ENCODE measurements at regions not wholly inside any gene's neighbourhood (a gene's known extent, or its start where the extent isn't known, plus 50 kb on each side); places are given as distances from the start of the nearest gene placed in this dataset.

DNA sequence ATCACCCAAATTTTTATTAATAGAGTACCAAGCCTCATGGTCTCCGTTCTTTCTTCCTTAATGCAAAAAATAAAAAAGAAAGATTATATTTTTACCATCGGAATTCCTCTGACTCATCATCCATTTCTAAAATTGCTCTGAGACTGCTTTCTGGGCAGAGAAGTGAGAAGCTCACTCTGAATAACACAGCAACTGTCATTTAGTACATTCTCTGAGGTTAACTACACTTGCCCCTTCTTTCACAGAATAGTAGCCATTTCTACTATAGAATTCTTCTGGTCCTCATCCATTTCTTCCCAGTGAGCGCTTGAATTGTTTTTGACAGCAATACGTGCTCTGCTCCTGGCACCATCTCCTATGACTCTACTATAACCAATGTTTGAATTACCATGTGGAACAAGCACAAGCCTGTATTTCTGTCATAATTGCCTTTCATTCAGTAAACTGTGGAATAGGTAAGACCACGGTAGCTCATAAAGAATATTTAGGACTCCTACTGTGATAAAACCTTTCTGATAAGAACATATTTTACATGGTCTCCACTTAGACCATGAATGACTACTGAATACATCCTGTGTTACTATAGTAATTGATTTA is 435.5 kb upstream of the NRSN1 start:
- no TSS peak for BruUV-seq (replicated peaks)
- CTCF ChIA-PET: no interaction called here

GRCh38 chr6:23692184-23692583 is 433.8 kb upstream of the NRSN1 start:
- no peak overlapping the region for H2AFZ ChIP-seq (ENCODE audit: low read depth, low read length, poor library complexity, severe bottlenecking)
- H3K9ac ChIP-seq (ENCODE audit: low read length): no peak overlapping the region
- POLR2A ChIA-PET: no interaction called here
- DNase-seq (ENCODE audit: low read depth, low spot score): no peak
- H3K4me3 ChIP-seq (replicated peaks in 1 of 2; ENCODE audit: low read depth in 1 of 2, low read length in 2 of 2): no peak overlapping the region
- no peaks in the 10 kb centered on the region for H3K27me3 ChIP-seq (ENCODE audit: insufficient read depth, low read length)
- no peaks in the 10 kb centered on the region for H3K36me3 ChIP-seq (ENCODE audit: control insufficient read depth in 1 of 2, insufficient read depth in 2 of 2, low read length in 2 of 2)
- no peaks in the 10 kb centered on the region for H3K9me2 ChIP-seq (ENCODE audit: insufficient read depth)
- no peak overlapping the region for H3K27ac ChIP-seq (ENCODE audit: low read depth, low read length)
- H3K79me2 ChIP-seq (ENCODE audit: insufficient read depth, low read length): no peaks in the 10 kb centered on the region
- no peaks in the 10 kb centered on the region for H4K20me1 ChIP-seq (ENCODE audit: insufficient read depth)
- intact Hi-C loops (cut with micrococcal nuclease): no loop called here
- H3K4me1 ChIP-seq (ENCODE audit: control insufficient read depth in 1 of 2, insufficient read depth in 2 of 2, low read length in 2 of 2): no peaks in the 10 kb centered on the region
- no TSS peak for BruUV-seq (replicated peaks)
- CTCF ChIA-PET: no interaction called here
- H3K4me2 ChIP-seq (ENCODE audit: low read length): no peak overlapping the region
- RAD21 ChIA-PET (ENCODE audit: low non-redundant PET in 1 of 2, low total read pairs in 2 of 2, uncharacterized antibody in 2 of 2, unreplicated experiment in 2 of 2): no interaction called here
- peaks cover 0 to 14% of the 10 kb centered on the region in 2 experiments; a peak in 1 of 4 replicates for H3K9me3 ChIP-seq (ENCODE audit: control insufficient read depth in 1 of 2, insufficient read depth in 1 of 2, low read depth in 1 of 2, low read length in 2 of 2)
- ATAC-seq: no peak
- no peak for TF ChIP-seq CTCF (IDR thresholded peaks at IDR 0.05 in 2 of 3, conservative IDR thresholded peaks at IDR 0.05 in 1 of 3; ENCODE audit: borderline replicate concordance in 1 of 3, insufficient read depth in 1 of 3, low read depth in 2 of 3, low read length in 2 of 3)
- TF ChIP-seq CBX3 (IDR thresholded peaks at IDR 0.05; ENCODE audit: low read depth): no peak
- no peak for TF ChIP-seq ELF1 (IDR thresholded peaks at IDR 0.05; ENCODE audit: borderline replicate concordance, low read depth)
- no peak for TF ChIP-seq EZH2phosphoT487 (IDR thresholded peaks at IDR 0.05; ENCODE audit: borderline replicate concordance)
- TF ChIP-seq SRF (IDR thresholded peaks at IDR 0.05; ENCODE audit: low read depth): no peak
- TF ChIP-seq CEBPB (IDR thresholded peaks at IDR 0.05; ENCODE audit: low read depth): no peak
- TF ChIP-seq POLR2AphosphoS5 (IDR thresholded peaks at IDR 0.05; ENCODE audit: low read depth, low read length): no peak
- no peak for TF ChIP-seq TCF7L2 (IDR thresholded peaks at IDR 0.05; ENCODE audit: borderline replicate concordance, extremely low read depth, insufficient read depth, insufficient read length)
- no peak for TF ChIP-seq EGR1 (IDR thresholded peaks at IDR 0.05; ENCODE audit: low read depth)
- TF ChIP-seq RAD21 (IDR thresholded peaks at IDR 0.05; ENCODE audit: low read depth): no peak
- TF ChIP-seq YY1 (IDR thresholded peaks at IDR 0.05; ENCODE audit: extremely low read depth, insufficient replicate concordance, low read depth, low read length): no peak
- TF ChIP-seq MAX (IDR thresholded peaks at IDR 0.05): no peak
- TF ChIP-seq, protein P1, sequence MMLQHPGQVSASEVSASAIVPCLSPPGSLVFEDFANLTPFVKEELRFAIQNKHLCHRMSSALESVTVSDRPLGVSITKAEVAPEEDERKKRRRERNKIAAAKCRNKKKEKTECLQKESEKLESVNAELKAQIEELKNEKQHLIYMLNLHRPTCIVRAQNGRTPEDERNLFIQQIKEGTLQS (IDR thresholded peaks at IDR 0.05): no peak
- no peak for TF ChIP-seq ZBTB33 (IDR thresholded peaks at IDR 0.05; ENCODE audit: extremely low read depth, insufficient replicate concordance, low read length)

More for the DNA sequence above, 435.5 kb upstream of the NRSN1 start:
- Histone ChIP-seq H3K9me3 (ENCODE audit: control insufficient read depth in 1 of 2, insufficient read depth in 1 of 2, low read depth in 1 of 2, low read length in 2 of 2) (peaks cover 0 to 13% of the 10 kb centered on the region in 2 experiments; a peak in 1 of 4 replicates), H3K4me1 (ENCODE audit: control insufficient read depth in 1 of 2, insufficient read depth in 2 of 2, low read length in 2 of 2) (no peaks in the 10 kb centered on the region), H4K20me1 (ENCODE audit: insufficient read depth) (no peaks in the 10 kb centered on the region), H3K9ac (ENCODE audit: low read length) (no peak overlapping the region), H3K79me2 (ENCODE audit: insufficient read depth, low read length) (no peaks in the 10 kb centered on the region), H3K27ac (ENCODE audit: low read depth, low read length) (no peak overlapping the region), H3K27me3 (ENCODE audit: insufficient read depth, low read length) (no peaks in the 10 kb centered on the region), H3K36me3 (ENCODE audit: control insufficient read depth in 1 of 2, insufficient read depth in 2 of 2, low read length in 2 of 2) (no peaks in the 10 kb centered on the region), H3K4me3 (replicated peaks in 1 of 2; ENCODE audit: low read depth in 1 of 2, low read length in 2 of 2) (no peak overlapping the region), H3K4me2 (ENCODE audit: low read length) (no peak overlapping the region), H2AFZ (ENCODE audit: low read depth, low read length, poor library complexity, severe bottlenecking) (no peak overlapping the region), H3K9me2 (ENCODE audit: insufficient read depth) (no peaks in the 10 kb centered on the region)
- ATAC-seq (no peak), DNase-seq (ENCODE audit: low read depth, low spot score) (no peak)
- ChIA-PET POLR2A (no interaction called here), RAD21 (ENCODE audit: low non-redundant PET in 1 of 2, low total read pairs in 2 of 2, uncharacterized antibody in 2 of 2, unreplicated experiment in 2 of 2) (no interaction called here)
- intact Hi-C loops (cut with micrococcal nuclease): no loop called here
- TF ChIP-seq CBX3 (IDR thresholded peaks at IDR 0.05; ENCODE audit: low read depth) (no peak), JUND (IDR thresholded peaks at IDR 0.05) (no peak), EZH2 (IDR thresholded peaks at IDR 0.05) (no peak), MAX (IDR thresholded peaks at IDR 0.05) (no peak), ZFX (IDR thresholded peaks at IDR 0.05) (no peak)
